NCI-H2107 treated with DMSO at 0.1 percent for 48 hours (cell line): ENCODE measurements at regions not wholly inside any gene's neighbourhood (a gene's known extent, or its start where the extent isn't known, plus 50 kb on each side); places are given as distances from the start of the nearest gene placed in this dataset.
"Not testable (repeated sequence)": the region's sequence is repeated elsewhere in the genome, so short reads cannot be mapped to it uniquely, and the experiment has no call there.

Source experiments
- DNase-seq: peaks from one replicate; lab custom pipeline; 2025; ENCODE audit not compliant: unreplicated experiment; lab: John Stamatoyannopoulos, UW

DNA sequence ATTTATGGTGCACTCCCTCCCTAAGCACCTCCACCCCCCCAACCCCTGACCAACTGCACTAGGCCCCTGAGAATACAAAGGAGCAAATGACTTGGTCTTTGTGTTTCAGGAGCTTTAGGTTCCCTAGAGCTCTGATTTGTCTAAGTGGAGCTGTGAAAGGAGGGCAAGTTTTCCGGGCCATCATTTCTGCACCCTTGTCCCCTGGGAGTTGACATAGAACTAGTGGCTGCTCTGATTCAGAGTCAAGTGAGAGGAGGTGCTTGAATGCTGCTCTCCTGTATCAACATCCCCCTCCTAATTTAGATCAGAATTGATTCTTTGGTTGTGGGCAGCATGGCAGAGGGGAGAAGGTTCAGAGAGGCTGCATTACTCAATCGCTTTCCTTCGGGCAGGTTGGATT is 391.6 kb downstream of the KCNRG start:
- DNase-seq: peak; percentile 60

DNA sequence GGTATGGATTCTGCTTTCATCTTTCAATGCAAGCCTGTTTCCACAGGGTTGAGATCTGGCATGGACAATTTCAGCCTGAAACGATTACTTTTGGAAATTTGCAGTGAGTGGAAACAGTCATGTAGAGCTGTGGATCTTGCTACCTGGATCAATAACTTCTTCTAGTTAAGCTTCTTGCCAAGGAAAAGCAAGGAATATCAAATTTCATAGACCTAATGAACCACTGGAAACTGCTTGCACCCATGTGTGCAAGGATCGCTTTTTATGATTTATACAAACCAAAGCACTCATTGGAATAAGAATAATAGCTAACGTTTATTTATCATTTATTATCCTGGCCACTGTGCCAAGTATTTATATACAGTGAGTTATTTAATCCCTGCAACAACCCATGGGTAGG is 392.8 kb downstream of the KCNRG start:
- no peak for DNase-seq

DNA sequence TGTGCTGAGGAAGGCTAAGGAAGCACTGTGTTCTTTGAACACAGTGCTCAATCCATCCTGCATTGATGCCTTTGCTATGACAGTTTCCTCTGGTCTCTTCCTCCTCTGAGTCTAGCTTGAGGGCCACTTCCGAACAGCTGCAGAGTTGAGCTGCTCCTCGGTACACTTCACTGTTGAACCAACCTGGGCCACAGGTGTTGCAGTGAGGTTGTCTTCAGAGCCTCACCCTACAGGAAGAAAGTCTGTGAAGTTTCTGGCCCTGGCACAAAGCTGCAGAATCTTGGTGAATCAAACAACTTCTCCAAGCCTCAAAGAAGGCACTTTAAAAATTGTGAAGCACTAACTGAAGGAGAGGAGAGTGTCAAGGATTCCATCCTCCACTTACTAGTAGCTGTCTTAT is 394.0 kb downstream of the KCNRG start:
- DNase-seq: no peak

DNA sequence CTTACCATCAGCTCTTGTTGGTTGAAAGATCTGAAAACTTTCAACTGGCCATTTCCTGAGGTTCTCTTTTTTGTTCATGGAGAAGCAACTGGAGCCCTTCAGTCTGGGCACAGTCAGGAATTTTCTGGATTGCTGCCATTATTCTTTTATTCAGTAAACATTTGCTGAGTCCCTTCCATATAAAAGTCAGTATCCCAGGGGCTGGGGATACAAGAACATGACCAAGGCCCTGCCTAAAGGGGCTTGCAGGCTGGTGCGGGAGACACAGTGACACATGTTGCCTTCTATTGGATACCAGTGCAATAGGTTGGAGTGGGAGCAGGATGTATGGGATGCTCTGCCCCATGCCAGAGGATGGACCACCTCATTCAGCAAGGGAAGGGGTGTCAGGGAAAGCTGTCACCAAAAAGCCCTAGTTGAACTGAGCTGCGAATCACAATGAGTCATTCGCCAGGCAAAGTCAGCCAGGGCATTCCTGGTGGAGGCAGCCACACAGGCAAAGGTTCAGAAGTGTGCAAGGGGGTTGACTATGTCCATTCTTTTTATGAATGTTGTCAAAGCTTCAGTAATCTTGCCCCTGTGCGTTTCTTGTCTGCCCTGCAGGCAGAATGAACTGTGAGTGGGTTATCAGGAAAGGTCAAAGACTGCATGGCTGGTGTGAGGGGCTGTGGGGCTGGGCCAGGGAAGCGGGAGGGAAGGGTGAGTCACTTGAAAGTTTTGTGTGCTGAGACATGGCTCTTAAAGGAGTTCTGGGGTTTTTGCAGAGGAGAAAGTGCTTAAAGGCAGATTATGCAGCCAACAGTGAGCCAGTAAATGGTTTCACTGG is 395.9 kb downstream of the KCNRG start:
- DNase-seq: no peak

DNA sequence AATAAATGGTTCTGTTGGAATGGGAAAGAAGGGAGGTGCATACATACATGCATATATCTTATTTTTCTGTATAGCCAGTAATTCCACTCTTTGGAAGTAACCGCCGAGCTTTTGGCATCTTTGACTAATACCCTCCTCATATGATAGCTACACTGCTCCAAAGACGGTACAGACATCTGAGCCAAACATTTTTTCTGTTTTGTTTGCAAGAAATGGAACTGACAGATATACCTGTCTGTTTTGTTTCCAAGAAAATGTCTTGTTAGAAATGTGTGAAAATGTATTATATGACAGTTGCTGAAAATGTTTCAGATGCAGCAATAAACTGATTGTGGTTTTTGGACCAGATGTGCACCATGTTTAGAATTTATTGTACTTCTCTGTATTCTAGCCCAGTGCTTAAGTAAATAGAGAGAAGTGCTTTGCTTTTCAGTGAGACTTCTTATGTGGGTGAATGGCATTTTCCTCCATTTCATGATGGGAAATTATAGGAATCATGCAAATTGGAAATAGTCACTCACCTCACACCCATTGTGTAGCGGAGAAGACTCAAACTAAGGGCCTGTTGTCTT is 396.9 kb downstream of the KCNRG start:
- DNase-seq: no peak

DNA sequence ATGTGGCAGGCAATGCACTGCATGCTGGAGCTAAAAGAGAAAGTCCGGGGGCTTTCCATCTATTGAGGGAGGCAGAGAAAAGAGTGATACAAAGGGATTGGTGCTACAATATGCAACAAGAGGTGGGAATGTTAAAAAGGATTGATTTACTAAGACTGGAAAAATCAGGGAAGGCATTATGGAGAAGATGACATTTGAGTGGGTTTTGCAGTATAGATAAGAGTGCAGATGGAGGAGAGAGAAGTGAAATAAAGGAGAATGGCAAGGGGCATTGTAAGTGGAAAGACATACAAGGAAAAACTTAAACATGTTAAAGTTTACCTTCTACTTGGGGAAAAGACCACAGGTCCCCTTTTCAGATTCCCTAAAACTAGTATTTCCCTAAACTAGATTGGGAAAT is 399.4 kb downstream of the KCNRG start:
- DNase-seq: no peak

DNA sequence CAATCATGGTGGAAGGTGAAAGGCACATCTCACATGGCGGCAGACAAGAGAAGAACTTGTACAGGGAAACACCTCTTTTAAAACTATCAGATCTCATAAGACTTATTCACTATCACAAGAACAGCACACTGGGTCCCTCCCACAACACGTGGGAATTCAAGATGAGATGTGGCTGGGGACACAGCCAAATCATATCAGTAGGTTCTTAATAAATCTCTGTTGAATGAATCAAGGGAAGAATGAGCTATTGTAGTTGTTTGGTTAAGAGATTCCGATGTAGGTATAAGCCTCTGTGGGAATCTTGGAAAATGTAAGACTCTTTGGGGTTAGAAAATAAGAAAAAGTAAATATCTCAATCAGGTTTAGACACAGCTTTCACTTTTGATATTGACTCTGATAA is 400.2 kb downstream of the KCNRG start:
- DNase-seq: no peak

DNA sequence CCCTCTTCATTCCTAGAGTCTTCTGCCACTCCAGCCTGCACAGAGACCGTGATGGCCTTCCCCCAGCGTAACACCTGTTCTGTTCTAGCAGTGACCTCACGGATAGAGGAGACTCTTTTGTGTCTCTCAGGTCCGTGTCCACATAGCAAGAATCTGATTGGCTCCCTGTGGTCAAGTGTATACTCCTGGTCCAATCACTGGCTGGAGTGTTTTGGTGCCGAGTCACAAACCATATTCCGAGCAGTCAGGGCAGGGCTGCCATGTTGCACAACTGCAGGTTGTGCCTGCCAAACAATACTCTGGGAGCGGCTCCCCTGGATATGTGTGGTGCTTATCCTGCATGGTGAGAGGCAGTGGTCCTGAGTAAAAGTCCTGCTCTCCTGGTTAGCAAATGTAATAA is 402.4 kb downstream of the KCNRG start:
- no peak for DNase-seq

DNA sequence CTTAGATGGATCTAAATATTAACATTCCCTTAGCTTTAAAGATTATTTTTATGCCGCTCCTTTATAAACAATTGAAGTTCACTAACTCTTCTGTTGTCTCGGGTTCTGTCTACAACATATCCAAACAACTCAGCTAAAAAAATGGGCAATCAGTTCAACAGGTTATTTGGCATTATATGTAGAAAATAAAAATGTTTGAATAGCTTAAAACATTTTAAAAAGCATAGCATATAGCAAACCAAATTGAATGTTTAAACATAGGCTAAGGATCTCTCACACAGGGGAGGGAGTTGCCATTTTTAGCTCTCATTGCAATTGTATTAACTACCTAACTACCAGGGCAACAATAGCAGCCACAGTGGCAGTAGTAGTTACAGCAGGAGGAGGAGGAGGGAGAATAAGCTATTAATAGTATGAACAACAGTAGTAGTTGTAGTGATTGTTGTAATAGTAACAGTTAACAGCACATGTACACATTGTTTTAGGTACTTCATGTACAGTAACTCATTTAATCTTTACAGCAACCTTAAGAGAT is 404.2 kb downstream of the KCNRG start:
- no peak for DNase-seq

DNA sequence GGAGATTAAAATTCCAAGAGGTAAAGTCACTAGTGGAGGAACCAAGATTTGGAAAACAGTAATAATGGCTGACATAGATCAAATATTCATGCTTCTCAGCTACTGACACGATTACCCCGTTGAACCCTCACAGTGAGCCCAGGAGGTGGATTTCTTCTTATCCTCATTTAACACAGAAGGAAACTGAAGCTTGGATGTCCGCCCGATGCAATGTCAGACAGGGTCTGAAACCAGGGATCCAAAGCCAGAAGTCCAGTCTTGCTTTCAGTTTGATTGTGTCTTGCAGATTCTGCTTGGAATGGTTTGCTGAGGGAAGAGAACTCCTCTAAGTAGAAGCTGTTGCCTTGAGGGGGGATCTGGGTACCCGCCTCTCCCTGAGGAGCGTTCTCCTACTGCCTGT is 404.7 kb downstream of the KCNRG start:
- DNase-seq: no peak

DNA sequence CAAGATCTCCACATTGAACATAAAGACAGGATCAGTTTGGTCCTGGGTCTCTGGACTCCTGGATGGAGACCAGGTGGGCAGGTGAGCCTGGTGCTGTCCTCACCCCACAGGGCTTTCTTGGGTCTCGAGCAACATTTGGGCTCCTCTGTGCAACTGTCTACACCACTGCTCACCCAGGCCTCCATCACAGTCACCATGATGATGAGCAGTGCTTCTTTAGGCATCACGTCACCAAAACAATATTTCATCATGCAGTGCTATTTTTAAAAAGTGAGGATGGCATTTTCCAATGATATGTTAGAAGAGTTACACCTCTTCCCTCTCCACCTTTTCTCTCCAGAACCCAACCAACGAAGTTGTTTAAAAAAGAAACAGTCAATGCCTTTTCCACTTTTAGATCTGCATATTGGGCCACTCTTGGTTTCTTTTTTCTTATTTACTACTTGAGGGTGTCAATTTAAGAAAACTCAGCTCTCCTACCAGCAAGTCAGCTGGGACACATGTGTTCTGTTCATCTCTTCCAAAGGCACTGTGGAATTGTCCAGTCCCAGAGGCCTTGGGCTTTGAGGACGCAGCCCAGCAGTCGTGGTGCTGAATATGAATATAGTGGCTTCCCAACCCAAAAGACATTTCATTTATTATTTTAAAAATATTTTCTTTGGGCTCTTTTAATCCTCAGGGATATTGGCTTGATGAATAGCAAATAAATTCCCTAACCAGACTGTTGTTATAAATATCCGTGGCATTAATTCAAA is 405.7 kb downstream of the KCNRG start:
- DNase-seq: no peak

DNA sequence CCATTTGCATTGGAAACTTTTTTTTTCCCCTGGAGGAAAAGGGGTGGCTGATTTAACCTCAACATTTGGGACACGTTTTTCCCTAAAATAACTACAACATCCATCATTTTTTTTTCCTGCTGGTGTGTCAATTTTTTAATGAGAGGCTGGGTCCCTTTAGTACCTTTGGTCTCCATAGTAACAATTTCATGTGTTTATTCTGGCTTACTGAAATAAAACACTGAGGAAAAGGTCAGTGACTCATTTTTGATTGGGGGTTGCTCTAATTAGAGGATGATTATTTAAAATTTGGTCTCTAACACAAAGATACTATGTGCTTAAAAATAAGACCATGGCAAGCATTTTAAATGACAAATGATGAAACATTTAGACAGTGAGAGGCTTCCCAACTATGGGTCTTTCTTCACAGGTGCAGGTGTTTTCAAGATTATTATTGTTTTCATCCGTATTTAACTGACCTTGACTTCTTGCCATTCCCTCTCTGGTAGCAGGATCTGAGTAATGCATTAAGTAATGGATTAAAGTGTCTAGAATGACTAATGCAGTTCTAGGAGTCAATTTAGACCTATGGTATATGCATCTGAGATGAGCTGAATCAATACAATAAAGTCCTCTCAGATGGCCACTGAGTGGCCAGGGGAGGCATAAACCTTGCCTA is 406.4 kb downstream of the KCNRG start:
- DNase-seq: no peak

DNA sequence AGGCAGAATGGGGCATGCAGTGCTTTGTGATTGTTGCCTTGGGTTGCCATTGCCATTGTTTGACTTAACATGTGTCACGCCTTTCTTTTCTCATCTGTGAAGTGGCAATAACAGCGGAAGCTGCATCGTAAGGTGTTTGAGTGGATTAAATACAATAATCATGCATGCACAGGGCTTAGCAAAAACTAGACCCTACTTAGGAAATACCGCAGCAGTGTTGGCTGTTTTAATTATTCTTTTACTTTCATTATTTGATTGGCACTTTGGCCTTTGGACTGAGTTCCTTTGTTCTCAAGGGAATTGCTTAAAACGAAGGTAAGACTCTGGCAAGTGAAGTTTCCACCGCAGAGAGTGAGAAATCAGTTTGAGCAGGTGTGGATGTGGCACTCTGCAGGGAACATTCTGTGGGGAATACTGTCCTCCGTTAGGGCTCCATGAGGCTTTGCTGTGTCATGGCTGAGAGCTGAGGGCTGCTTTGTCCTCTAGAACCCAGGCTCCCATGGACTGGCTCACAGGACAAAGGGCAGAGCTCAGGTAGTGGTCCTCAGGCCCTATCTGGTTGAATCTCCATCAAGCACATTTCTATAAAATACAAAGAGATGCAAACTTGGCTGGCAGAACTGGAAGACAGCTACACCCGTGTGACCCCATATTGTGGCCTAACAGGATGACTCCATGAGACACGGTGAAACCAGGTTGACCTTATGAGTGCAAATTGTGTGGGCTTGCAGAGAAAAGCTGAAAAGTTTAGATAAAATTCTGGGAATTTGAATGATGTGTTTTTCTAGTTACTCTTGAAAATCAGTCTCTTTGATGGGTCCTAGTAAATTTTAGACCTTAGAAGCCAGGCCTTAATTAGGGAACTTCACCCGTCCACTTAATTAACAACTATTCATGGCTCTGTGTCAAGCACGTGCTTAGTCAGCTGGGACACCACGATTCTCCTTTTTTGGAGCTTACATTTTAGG is 407.2 kb downstream of the KCNRG start:
- DNase-seq: peak; percentile 74

DNA sequence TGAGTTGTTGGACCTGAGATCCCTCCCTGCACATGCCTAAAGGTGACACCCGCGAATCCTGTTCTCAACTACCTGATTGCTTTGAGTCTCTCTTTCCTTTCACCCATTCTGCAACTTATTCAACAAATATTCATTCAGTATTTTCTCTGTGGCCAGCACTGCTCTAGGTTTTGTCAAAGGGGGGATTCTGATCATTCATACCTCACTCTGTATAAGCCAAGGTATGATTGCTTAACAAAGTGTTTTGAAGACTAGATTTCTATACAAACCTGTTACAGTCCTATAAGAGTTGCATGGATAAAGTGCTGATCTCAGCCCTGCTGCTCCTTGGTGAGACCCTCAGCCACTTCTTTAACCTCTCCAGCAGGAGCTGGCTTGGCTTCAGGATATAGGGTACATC is 409.7 kb downstream of the KCNRG start:
- DNase-seq: no peak

DNA sequence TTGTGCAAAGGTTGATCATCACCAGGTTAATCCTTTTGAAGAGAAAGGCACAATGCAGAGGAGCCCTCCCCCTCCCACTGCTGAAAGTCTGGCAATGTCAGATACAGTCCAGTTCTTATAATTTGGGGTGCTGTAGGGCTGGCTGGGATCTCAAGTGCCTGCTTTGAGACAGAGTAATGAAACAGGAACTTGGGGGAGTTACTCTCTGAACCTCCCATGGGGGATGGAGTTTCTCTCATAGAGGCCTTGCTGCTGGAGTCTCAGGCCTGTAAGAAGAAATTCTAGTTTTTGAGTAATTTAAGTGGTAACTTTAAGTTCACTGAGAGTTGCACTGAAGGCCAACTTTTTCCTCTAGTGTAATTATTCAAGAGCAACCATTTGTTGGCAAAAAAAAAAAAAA is 410.5 kb downstream of the KCNRG start:
- DNase-seq: no peak

DNA sequence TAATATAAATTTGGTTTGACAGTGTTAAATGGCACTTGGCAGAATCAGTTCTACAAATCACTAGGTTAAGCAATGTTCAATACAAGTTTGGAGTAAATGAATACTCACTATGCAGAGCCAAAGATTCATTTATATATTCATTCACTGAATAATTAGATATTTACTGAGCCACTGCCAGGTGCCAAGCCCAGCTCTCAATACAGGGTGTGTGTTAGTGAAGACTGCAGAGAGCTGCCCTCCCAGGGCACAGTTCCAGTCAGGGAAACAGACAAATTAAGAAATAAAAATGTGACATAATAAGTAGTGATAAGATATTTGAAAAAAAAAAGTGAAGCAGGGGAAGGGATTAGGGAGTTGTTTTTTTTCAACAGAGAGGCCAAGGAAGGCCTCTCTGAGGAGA is 411.7 kb downstream of the KCNRG start:
- DNase-seq: no peak

DNA sequence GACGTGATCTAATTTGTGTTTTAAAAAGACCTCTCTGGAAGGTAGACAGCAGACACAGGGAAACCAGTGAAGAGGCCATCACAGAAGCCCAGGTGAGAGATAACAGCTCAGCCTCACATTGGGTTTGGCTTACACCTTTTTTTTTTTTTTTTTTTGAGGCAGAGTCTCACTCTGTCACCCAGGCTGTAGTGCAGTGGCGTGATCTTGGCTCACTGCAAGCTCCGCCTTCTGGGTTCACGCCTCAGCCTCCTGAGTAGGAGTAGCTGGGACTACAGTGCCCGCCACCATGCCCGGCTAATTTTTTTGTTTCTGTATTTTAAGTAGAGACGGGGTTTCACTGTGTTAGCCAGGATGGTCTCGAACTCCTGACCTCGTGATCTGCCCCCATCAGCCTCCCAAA is 412.3 kb downstream of the KCNRG start:
- DNase-seq: not testable (repeated sequence)

DNA sequence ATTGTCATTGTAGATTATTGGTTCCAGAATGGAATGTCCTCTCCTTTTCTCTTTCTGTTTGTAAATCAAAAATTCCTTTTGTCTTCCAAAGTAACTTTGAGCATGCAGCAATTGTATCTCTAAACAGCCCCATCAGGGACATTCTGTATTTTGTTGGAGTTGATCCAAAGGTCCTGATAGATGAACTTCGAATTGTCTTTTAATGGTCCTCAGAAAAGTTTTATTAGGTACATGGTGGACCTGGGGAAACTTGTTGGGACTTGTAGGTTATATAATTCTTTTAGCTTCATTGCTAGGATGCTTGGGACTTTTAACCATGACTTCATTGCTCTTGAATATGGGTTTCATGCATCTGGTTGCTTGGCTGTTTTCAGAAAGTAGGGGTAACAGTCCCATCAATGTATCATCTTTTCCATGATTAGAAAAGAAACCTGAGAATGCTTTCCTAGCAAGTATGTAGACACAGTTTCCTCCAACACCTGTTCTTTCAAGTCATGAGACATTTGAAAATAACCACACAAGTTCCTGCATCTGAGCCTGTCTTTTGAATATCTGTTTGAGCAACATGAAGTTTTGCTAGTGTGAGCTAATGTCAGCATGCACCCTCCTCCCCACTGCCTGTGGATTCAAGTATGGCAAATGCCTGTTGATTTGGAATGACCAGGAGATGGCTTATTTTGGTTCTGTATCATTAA is 413.1 kb downstream of the KCNRG start:
- no peak for DNase-seq

DNA sequence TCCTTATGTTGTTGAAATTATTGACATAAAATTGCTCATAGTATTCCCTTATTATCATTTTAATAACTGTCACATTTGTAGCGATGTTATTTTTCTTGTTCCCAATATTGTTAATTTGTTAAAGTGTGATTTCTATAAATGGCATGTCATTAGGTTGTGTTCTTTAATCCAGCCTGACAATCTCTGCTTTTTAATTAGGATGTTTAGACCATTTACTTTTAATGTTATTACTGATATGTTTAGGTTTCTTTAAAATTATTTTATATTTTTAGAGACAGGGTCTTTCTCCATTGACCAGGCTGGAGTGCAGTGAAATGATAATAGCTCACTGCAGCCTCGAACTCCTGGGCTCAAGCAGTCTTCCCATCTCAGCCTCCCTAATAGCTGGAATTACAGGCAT is 408.5 kb downstream of the DLEU7 start:
- no peak for DNase-seq

DNA sequence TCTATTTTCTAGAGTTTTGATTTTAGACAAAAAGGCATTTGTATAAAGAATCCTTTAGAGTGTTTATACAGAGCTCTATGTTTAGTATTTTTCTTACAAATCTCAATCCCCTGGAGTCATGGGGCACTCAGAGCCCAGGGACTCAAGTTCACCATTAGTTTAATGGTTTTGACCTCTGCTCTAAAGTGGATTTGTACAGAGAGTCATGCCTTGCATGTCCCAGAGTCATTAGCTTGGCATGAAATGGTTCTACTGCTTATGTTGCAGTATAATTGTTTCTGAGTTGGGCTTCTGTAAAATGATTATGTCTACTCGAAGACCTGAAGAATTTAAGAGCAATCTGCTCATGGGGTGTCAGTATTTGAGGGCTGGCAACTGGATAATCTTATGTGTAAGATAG is 406.2 kb downstream of the DLEU7 start:
- DNase-seq: no peak
